ENCODE measurements at regions not wholly inside any gene's neighbourhood (a gene's known extent, or its start where the extent isn't known, plus 50 kb on each side); places are given as distances from the start of the nearest gene placed in this dataset.
A peak's percentile ranks its signal among the peaks of the same experiment; 100 is the strongest.

- DNase-seq: no peak
- ATAC-seq: no peak
- intact Hi-C loops (cut with micrococcal nuclease): no loop called here
Measured at GRCh38 chr11:92627615-92628256, 341.7 kb upstream of the MTNR1B start.

DNA sequence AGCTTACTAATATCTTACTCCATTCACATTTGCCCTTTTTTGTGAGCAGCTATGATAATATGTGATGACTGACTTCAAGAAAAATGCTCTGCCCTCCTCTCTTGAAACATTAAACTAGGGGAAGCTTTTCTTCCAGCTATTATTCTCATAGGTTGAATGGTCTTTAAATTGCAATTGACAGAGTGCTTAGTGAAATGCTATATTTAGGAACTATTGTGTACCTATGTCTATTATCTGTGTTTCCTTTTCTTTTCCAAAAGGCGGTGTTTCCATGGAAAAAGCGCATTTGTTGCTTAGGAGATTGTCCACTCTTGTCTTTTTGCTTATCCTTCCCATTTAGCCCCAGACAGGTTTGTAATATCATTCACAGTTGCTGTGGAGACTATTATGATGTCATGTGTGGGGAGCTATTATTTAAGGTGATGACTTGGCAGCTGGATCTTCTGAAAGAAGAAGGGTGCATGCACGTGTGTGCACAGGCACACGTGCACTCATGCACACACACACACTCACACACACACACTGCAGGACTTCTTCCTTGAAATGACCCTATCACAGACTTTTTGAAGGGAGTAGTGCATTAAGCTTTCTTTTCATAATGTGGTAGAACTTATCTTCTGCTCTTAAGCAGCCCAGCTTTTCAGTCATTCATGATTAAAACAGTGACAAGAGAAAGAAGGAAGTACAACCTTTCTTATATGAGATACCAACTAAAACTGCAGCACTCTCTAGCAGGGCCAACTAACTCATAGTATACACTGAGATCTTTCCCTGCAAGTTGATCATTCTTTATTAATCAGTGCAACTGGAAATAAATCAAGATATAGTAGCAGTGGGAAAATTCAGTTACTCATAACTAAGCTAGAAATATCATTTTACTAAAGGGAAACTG, 340.8 kb upstream of the MTNR1B start:
- ATAC-seq (no peak), DNase-seq (no peak)
- intact Hi-C loops (cut with micrococcal nuclease): no loop called here

DNA sequence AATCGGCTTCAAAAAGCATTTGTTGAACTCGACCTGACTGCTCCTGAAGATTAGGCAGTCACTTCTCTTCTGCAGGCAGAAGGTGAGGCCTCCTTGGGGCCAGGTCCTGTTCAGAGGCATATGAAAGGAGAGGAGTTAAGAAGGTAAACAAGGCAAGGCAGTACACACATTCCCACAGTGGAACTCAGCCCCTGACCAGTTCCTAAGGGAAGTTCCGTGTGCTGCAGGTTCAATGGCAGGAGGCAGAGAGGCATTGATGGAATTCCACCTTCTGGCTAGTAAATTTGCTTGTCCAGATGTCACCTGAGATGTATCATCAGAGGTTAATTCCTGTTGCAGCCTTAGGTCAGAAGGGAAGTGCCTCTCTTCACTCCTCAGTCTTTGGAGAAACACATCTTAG, 337.0 kb upstream of the MTNR1B start:
- DNase-seq (no peak), ATAC-seq (no peak)
- intact Hi-C loops (cut with micrococcal nuclease): no loop called here

DNA sequence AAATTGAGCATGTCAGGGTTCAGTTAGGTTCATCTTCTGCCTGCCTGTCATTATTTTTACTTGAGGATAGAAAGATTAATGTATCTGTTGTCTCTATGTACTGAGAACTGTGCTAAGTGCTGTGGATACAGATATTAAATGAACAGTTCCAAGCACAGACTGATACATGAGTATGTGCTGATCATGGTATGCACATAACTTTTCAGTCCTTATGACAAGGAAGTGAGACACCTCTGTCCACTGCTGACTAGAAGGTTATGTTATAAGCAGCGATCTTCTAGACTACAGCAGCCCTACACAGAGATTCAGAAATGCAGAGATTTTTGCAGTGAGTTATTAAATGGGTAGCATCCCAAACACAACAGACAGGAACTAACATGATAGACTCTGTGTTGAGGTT, 335.6 kb upstream of the MTNR1B start:
- DNase-seq (no peak), ATAC-seq (no peak)
- intact Hi-C loops (cut with micrococcal nuclease): no loop called here

DNA sequence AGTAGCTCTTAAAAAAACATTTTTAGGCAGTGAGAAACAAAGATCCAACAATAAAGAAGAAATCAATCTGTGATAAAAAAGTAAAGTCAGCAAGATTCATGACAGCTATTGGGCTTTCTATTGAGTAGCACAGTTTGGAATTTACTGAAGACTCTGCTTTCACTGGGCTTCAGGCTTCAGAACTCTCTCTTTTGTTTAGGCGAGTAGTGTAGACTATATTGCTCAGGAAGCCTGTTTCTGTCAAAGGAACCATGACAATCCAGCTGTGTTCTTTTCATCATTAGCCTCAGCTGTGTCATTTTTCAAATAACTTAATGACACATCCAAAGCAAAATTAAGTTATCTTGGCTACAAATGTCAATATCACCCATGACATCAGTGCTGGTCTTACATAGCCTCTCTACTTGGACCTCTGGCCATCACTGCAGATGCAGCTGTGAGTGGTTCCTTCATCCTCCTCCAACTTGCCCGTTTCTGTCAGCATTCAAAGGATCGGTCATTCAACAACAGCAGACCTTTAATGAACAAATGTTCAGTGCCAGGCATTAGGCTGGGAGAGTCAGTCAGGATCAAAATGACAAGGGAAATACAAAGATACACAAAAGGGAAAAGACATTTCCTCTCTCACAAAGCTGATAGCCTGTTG, 332.8 kb upstream of the MTNR1B start:
- intact Hi-C loops (cut with micrococcal nuclease): no loop called here
- ATAC-seq (no peak), DNase-seq (no peak)

DNA sequence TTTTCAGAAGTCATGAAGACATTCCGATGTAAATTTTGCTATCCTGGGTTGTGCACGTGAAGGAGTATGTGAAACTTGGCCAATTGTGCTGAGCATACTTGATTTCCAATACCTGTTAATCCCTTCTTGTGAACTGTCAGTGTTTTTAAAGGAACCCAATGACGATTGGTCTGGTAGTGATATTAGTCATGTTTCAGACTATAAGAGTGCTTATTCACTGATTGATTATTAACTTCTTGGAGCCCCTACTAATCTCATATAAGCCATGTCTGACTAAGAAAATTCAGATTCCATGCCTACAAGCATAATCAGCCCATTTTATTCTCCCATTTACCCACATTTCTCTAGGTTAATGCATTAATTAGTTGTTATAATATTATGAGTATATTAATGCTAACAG, 330.8 kb upstream of the MTNR1B start:
- no peak for ATAC-seq
- intact Hi-C loops (cut with micrococcal nuclease): no loop called here

DNA sequence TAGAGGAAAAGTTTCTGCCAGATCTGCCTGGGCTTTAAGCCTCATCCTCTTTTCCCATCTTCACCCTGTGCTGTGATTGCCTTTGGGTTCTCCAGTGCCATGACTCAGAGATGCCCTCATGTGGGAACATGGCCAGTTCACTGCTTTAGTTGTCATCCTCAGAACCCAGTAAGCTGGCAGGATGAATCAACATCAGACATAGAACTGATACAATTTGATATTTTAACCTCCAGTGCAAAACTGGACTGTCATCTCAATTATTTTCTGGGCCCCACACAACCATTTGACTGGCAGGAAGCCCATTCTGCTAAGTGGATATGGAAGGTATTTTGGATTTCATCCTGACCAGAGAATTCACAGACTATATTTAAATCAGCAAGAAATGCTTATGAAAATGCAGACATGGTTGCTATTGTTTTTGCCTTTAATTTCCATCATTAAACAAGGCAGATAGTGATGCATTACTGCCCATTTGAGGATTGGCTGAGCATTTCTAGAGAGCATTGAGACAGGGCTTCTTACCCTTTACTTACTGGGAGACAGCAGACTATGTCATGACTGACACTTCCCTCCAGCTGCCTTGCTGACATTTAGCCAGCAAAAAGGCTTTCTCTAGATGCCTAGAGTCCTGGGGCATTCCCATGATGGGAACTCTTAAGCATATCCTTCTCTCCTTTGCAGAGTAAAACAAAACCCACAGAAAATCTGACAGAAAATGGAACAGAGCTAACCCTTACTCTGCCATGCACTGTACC, 327.1 kb upstream of the MTNR1B start:
- no peak for DNase-seq
- peak; percentile 59 for ATAC-seq
- intact Hi-C loops (cut with micrococcal nuclease): no loop called here

More for the DNA sequence above, 330.8 kb upstream of the MTNR1B start:
- DNase-seq: no peak

DNA sequence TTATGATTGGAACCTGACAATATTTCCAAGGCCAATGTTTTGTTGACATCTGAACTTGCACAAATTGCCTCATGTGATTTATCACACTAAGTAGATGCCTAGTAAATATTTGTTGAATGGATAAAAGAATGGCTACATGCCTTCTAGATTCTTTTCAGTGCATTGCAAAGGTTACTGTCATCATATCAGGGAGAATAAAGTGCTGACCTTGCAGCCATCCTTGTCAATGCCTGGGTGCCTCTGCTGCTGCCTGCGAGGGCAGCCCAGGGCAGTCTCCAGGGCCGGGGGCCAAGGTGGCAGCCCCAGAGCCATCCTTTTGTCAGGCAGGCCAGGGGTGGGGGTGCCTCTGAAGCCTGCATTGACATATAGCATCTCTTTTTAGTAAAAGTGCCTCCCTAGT, 325.6 kb upstream of the MTNR1B start:
- no peak for ATAC-seq
- intact Hi-C loops (cut with micrococcal nuclease): no loop called here
- DNase-seq: no peak

DNA sequence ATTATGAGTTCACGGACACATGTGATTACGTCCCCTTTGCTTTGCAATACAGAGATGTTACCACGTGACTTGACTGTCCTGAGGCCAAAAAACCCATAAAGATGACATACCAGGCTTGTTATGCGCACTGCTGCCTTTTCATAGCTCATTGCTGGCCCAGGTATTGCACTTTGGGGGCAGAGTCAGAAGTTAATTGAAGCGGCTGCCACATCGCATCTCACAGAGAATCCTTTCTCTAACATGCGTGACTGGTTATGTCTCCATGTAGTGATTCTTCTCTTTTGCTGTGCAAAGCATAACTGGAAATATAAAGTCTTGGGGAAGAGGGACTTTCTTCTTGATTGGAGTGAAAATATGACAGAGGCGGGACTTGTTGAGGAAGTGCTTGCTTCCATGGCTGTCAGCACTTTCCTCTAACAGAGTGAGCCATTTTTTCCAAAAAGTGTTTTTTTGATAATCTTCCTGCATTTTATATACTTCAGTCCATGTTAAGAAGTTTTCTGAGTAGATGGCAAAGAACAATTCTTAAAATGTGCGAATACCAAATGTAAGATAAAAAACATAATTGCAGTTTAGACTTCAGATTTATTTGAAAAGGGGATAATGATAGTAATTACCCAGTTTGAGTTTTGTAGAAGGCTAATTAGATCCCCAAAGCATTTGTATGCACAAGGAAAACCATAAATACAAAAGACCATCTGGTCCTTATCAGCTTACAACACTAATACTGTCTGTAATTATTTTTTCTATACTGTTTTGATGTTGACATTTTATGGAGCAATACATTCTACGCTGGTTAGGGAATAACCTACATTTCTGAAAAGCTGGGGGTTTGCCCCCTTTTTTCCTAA, 324.6 kb upstream of the MTNR1B start:
- intact Hi-C loops (cut with micrococcal nuclease): no loop called here
- ATAC-seq (no peak), DNase-seq (no peak)

DNA sequence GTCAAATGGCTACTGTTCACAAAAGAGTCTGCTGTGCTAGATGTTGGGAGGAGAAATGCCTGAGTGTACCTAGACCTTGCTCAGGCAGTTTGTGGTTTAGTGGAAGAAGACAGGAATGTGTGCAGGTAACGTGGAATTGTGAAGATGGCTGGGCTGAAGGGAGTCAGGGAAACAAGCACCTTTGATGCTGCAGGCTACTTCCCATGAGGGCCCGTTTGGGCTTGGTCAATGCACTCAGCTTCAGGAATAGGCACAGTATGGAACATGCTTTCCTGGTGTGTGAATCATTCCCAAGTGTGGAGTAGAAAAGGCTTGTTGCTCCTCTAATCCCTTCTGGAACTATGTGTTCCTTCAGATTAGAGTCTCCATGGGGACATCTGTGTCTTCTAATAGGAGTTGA, 318.3 kb upstream of the MTNR1B start:
- no peak for DNase-seq
- ATAC-seq: no peak
- intact Hi-C loops (cut with micrococcal nuclease): no loop called here

- no peak for ATAC-seq
- intact Hi-C loops (cut with micrococcal nuclease): no loop called here
- DNase-seq: no peak
Measured at GRCh38 chr11:92653454-92653853, 316.0 kb upstream of the MTNR1B start.

DNA sequence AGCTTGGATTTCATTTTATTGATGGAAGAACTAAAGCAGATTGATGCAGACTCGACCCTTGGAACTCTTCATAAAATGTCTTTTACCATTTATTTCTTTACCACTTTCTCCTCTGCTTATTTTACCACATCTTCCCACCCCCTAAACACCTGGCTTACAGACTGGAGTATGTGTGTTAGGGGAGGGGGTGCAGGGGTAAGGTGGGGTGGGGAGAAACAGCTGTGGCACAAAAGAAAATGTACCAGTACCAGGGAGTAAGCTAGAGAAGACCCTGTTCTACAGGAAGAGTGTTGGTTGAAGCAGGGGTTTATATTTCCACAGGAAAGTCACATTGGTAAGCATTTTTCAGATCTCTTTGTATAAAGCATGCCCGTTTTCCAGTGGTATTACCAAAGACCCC, 312.7 kb upstream of the MTNR1B start:
- no peak for DNase-seq
- ATAC-seq: no peak
- intact Hi-C loops (cut with micrococcal nuclease): no loop called here

- DNase-seq (no peak), ATAC-seq (no peak)
- intact Hi-C loops (cut with micrococcal nuclease): no loop called here
Measured at GRCh38 chr11:92657226-92657625, 312.2 kb upstream of the MTNR1B start.

GRCh38 chr11:92658733-92659132, 310.7 kb upstream of the MTNR1B start:
- DNase-seq (no peak), ATAC-seq (no peak)
- intact Hi-C loops (cut with micrococcal nuclease): no loop called here

GRCh38 chr11:92659793-92660192, 309.7 kb upstream of the MTNR1B start:
- DNase-seq: no peak
- intact Hi-C loops (cut with micrococcal nuclease): no loop called here
- no peak for ATAC-seq

GRCh38 chr11:92662601-92663360, 306.7 kb upstream of the MTNR1B start:
- intact Hi-C loops (cut with micrococcal nuclease): no loop called here
- ATAC-seq (no peak), DNase-seq (no peak)

DNA sequence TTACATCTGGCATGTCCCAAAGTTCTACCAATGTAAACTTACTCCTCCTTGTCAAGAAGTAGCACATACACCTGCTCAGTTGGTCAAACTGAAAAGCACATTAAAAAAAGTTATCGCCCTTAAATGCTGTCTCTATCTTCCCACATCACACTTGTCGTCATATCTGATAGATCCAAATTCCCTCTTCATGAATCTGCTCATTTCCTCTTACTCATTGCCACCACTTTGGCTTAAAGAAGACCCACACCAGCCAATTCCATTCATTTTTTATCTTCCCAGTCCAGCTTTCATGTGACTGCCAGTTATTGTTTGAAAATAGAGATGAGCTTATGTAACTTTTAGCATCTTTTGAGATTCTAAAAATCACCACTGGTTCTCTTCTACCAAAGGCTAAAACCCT, 305.9 kb upstream of the MTNR1B start:
- ATAC-seq (no peak), DNase-seq (no peak)
- intact Hi-C loops (cut with micrococcal nuclease): no loop called here

DNA sequence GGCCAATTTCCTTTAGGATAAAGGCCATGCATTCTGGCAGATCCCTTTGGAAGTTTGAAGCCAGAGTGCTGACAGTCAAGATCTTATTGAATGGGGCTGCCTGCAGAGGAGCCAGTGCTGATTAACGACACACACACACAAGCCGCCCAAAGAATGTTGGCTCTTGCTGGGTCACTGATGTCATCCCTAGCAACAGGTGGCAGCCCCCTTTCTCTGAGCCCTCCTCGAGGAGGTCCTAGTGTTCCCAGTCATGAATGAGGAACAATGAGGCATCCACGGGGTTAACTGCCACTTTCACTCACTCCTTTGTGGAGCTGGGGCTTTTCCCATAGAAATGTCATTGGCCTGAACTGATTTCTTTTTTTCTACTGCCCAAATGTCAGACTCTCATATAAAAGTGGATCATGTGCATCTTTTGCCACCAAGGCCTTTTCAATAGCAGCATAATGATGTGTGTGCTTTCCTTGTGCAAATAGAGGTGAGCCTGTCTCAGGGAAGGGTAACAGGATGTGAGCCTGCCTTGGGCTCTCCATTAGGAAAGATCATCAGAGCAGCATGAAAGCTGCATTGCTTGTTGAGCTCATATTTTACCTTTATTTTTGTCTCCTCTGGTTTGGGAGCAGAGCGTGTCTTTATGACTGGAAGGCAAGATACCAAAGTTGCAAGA, 301.8 kb upstream of the MTNR1B start:
- DNase-seq: no peak
- ATAC-seq: no peak
- intact Hi-C loops (cut with micrococcal nuclease): no loop called here
